IMR-90 (cell line): ENCODE measurements at regions not wholly inside any gene's neighbourhood (a gene's known extent, or its start where the extent isn't known, plus 50 kb on each side); places are given as distances from the start of the nearest gene placed in this dataset.

Experiments used
- BHLHE40 ChIP-seq: fragments of 150-350 bp; IDR thresholded peaks from 2 replicates; pipeline ENCODE4 v1.6.1; 2016; ENCODE audit warnings: mild to moderate bottlenecking, low read depth, low read length
- CEBPB ChIP-seq: IDR thresholded peaks from 2 replicates; pipeline ENCODE4 v1.6.1; 2012; ENCODE audit warnings: low read depth, low read length, improper control_type of control experiment
- CHD1 ChIP-seq: IDR thresholded peaks from 2 replicates; pipeline ENCODE4 v1.6.1; 2012; ENCODE audit warnings: low read depth, low read length, improper control_type of control experiment
- FOS ChIP-seq: fragments of 150-350 bp; IDR thresholded peaks from 2 replicates; pipeline ENCODE4 v1.6.1; 2016; ENCODE audit warnings: low read depth, low read length
- MAFK ChIP-seq: IDR thresholded peaks from 2 replicates; pipeline ENCODE4 v1.6.1; 2012; ENCODE audit warnings: low read depth, low read length, improper control_type of control experiment
- MXI1 ChIP-seq: IDR thresholded peaks from 2 replicates; pipeline ENCODE4 v1.6.1; 2012; ENCODE audit warnings: low read depth, mild to moderate bottlenecking, low read length, moderate library complexity, borderline replicate concordance
- NFE2L2 ChIP-seq: fragments of 150-350 bp; IDR thresholded peaks from 2 replicates; pipeline ENCODE4 v1.6.1; 2016; ENCODE audit warnings: low read depth, mild to moderate bottlenecking, low read length
- POLR2A ChIP-seq: IDR thresholded peaks from 2 replicates; pipeline ENCODE4 v1.6.1; 2012; ENCODE audit warnings: mild to moderate bottlenecking, low read depth, low read length
- RAD21 ChIP-seq: IDR thresholded peaks from 2 replicates; pipeline ENCODE4 v1.6.1; 2012; ENCODE audit warnings: low read length, improper control_type of control experiment
- RCOR1 ChIP-seq: IDR thresholded peaks from 2 replicates; pipeline ENCODE4 v1.6.1; 2012; ENCODE audit warnings: mild to moderate bottlenecking, low read length, improper control_type of control experiment; ENCODE audit not compliant: insufficient replicate concordance
- RFX5 ChIP-seq: IDR thresholded peaks from 2 replicates; pipeline ENCODE4 v1.8.0; 2012; ENCODE audit warnings: low read depth, mild to moderate bottlenecking, low read length, moderate library complexity
- SMC3 ChIP-seq: fragments of 150-350 bp; IDR thresholded peaks from 2 replicates; pipeline ENCODE4 v1.6.1; 2016; ENCODE audit warnings: low read depth, mild to moderate bottlenecking, antibody characterized with exemption, low read length, moderate library complexity
- TF ChIP-seq, protein P1 (sequence below): conservative IDR thresholded peaks from 2 replicates; pipeline ENCODE4 v1.5.1; 2012; ENCODE audit warnings: mild to moderate bottlenecking, low read depth, low read length, improper control_type of control experiment
- TF ChIP-seq, protein P2 (sequence below): fragments of 150-350 bp; IDR thresholded peaks from 2 replicates; pipeline ENCODE4 v1.6.1; 2016; ENCODE audit warnings: low read depth, mild to moderate bottlenecking, low read length, moderate library complexity, borderline replicate concordance

DNA sequence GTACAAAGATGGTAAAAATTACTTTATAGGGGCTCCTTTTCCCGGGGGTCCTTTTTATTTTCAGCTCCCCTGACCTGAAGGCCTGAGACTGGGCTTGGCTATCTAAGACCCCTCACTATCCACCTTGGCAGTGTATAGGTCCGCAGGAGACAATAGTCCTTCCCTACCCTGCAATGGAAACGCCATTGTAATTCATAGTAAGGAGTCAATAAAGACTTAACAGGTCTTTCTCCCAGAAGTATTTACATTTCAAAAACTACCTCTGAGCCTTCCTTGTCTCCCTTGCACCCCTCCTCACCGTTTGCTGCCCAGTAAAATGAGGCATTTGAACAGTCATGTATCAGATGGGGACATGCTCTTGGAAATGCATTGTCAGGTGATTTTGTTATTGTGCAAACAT is 401.2 kb upstream of the CNKSR2 start:
- TF ChIP-seq, protein P1, sequence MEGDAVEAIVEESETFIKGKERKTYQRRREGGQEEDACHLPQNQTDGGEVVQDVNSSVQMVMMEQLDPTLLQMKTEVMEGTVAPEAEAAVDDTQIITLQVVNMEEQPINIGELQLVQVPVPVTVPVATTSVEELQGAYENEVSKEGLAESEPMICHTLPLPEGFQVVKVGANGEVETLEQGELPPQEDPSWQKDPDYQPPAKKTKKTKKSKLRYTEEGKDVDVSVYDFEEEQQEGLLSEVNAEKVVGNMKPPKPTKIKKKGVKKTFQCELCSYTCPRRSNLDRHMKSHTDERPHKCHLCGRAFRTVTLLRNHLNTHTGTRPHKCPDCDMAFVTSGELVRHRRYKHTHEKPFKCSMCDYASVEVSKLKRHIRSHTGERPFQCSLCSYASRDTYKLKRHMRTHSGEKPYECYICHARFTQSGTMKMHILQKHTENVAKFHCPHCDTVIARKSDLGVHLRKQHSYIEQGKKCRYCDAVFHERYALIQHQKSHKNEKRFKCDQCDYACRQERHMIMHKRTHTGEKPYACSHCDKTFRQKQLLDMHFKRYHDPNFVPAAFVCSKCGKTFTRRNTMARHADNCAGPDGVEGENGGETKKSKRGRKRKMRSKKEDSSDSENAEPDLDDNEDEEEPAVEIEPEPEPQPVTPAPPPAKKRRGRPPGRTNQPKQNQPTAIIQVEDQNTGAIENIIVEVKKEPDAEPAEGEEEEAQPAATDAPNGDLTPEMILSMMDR = no peak
- TF ChIP-seq RFX5 = no peak
- TF ChIP-seq, protein P2, sequence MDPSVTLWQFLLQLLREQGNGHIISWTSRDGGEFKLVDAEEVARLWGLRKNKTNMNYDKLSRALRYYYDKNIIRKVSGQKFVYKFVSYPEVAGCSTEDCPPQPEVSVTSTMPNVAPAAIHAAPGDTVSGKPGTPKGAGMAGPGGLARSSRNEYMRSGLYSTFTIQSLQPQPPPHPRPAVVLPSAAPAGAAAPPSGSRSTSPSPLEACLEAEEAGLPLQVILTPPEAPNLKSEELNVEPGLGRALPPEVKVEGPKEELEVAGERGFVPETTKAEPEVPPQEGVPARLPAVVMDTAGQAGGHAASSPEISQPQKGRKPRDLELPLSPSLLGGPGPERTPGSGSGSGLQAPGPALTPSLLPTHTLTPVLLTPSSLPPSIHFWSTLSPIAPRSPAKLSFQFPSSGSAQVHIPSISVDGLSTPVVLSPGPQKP = no peak
- TF ChIP-seq RAD21 = no peak
- TF ChIP-seq MXI1 = no peak
- TF ChIP-seq POLR2A = no peak
- no peak for TF ChIP-seq CEBPB
- TF ChIP-seq SMC3 = no peak
- no peak for TF ChIP-seq MAFK
- no peak for TF ChIP-seq NFE2L2
- TF ChIP-seq RCOR1 = no peak
- no peak for TF ChIP-seq CHD1
- no peak for TF ChIP-seq BHLHE40
- no peak for TF ChIP-seq FOS
